DOHH2 (cell line): ENCODE measurements at regions not wholly inside any gene's neighbourhood (a gene's known extent, or its start where the extent isn't known, plus 50 kb on each side); places are given as distances from the start of the nearest gene placed in this dataset.

ENCODE experiments used
- H3F3A ChIP-seq: fragments of 200-600 bp; sonication (generic), shearing (Covaris generic); 2 replicates; pipeline ENCODE4 v1.6.0; 2016; ENCODE audit warnings: antibody characterized with exemption, mild to moderate bottlenecking; ENCODE audit not compliant: control insufficient read depth, insufficient read depth
- H3K27ac ChIP-seq: fragments of 200-600 bp; sonication (generic); 2 replicates; pipeline ENCODE4 v1.5.1; 2014; ENCODE audit warnings: low read depth, mild to moderate bottlenecking, low read length, moderate library complexity
- H3K27me3 ChIP-seq: fragments of 200-600 bp; sonication (generic); 2 replicates; pipeline ENCODE4 v1.6.1; 2014; ENCODE audit warnings: mild to moderate bottlenecking, low read length, mixed read lengths; ENCODE audit not compliant: control insufficient read depth
- H3K36me3 ChIP-seq: fragments of 200-600 bp; sonication (generic); 2 replicates; pipeline ENCODE4 v1.6.1; 2014; ENCODE audit warnings: mild to moderate bottlenecking, low read length, moderate library complexity, mixed read lengths; ENCODE audit not compliant: control insufficient read depth
- H3K4me1 ChIP-seq: fragments of 200-600 bp; sonication (generic); 2 replicates; pipeline ENCODE4 v1.6.1; 2014; ENCODE audit warnings: mild to moderate bottlenecking, low read length, mixed read lengths; ENCODE audit not compliant: control insufficient read depth
- H3K4me2 ChIP-seq: fragments of 200-600 bp; sonication (generic); 2 replicates; pipeline ENCODE4 v1.6.0; 2014; ENCODE audit warnings: mild to moderate bottlenecking, low read length, moderate library complexity
- H3K4me3 ChIP-seq: fragments of 200-600 bp; sonication (generic); 2 replicates; pipeline ENCODE4 v1.5.1; 2014; ENCODE audit warnings: mild to moderate bottlenecking, low read length, mixed read lengths
- H3K79me2 ChIP-seq: fragments of 200-600 bp; sonication (generic); 2 replicates; pipeline ENCODE4 v1.6.1; 2014; ENCODE audit warnings: mild to moderate bottlenecking, low read length, mixed read lengths; ENCODE audit not compliant: control insufficient read depth
- H3K9me2 ChIP-seq: fragments of 200-600 bp; sonication (generic); replicated peaks from 2 replicates; pipeline ENCODE4 v1.6.1; 2014; ENCODE audit warnings: mild to moderate bottlenecking, low read length, mixed read lengths; ENCODE audit not compliant: control insufficient read depth
- H3K9me3 ChIP-seq: fragments of 200-600 bp; sonication (generic); 2 replicates; pipeline ENCODE4 v1.6.1; 2014; ENCODE audit warnings: antibody characterized with exemption, low read length, mixed read lengths; ENCODE audit not compliant: control insufficient read depth, insufficient read depth
- H4K20me1 ChIP-seq: fragments of 200-600 bp; sonication (generic); 2 replicates; pipeline ENCODE4 v1.6.0; 2014; ENCODE audit warnings: low read depth, mild to moderate bottlenecking, antibody characterized with exemption, low read length, moderate library complexity; ENCODE audit not compliant: control insufficient read depth, insufficient read depth
- EZH2phosphoT487 ChIP-seq: fragments of 200-600 bp; sonication (generic); IDR thresholded peaks from 2 replicates; pipeline ENCODE4 v1.6.1; 2017; ENCODE audit warnings: borderline replicate concordance, mild to moderate bottlenecking, antibody characterized with exemption, low read length, moderate library complexity, mixed read lengths
- TF ChIP-seq, protein P1 (sequence below): fragments of 200-600 bp; sonication (generic); IDR thresholded peaks from one replicate; pipeline ENCODE4 v1.5.1; 2014; ENCODE audit warnings: antibody characterized with exemption, mild to moderate bottlenecking, low read depth, low read length; ENCODE audit not compliant: poor library complexity, severe bottlenecking

DNA sequence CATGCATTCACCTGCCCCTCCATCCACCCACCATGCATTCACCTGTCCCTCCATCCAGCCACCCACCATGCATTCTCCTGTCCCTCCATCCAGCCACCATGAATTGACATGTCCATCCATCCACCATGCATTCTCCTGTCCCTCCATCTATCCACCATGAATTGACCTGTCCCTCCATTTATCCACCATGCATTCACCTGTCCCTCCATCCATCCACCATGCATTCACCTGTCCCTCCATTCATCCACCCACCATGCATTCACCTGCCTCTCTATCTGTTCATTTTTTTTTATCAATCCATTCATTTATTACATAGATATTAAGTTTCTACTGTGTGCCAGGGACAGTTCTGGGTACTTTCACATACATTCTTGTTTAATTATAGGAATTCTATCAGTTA is 69.2 kb downstream of the MYCN start:
- no peaks in the 10 kb centered on the region for H3K4me1 ChIP-seq
- H4K20me1 ChIP-seq = no peaks in the 10 kb centered on the region
- no peak overlapping the region for H3K4me2 ChIP-seq
- no peaks in the 10 kb centered on the region for H3K36me3 ChIP-seq
- H3K4me3 ChIP-seq = no peak overlapping the region
- no peaks in the 10 kb centered on the region for H3K27me3 ChIP-seq
- TF ChIP-seq EZH2phosphoT487 = no peak
- TF ChIP-seq, protein P1, sequence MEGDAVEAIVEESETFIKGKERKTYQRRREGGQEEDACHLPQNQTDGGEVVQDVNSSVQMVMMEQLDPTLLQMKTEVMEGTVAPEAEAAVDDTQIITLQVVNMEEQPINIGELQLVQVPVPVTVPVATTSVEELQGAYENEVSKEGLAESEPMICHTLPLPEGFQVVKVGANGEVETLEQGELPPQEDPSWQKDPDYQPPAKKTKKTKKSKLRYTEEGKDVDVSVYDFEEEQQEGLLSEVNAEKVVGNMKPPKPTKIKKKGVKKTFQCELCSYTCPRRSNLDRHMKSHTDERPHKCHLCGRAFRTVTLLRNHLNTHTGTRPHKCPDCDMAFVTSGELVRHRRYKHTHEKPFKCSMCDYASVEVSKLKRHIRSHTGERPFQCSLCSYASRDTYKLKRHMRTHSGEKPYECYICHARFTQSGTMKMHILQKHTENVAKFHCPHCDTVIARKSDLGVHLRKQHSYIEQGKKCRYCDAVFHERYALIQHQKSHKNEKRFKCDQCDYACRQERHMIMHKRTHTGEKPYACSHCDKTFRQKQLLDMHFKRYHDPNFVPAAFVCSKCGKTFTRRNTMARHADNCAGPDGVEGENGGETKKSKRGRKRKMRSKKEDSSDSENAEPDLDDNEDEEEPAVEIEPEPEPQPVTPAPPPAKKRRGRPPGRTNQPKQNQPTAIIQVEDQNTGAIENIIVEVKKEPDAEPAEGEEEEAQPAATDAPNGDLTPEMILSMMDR = no peak
- H3K79me2 ChIP-seq = no peaks in the 10 kb centered on the region
- H3K27ac ChIP-seq = no peak overlapping the region
- H3K9me2 ChIP-seq = no peaks in the 10 kb centered on the region
- H3K9me3 ChIP-seq = no peaks in the 10 kb centered on the region
- no peaks in the 10 kb centered on the region for H3F3A ChIP-seq

GRCh38 chr2:16008856-16009255 is 68.5 kb downstream of the MYCN start:
- Histone ChIP-seq H3K9me2 (no peaks in the 10 kb centered on the region), H3K36me3 (no peaks in the 10 kb centered on the region), H3K9me3 (no peaks in the 10 kb centered on the region), H3K79me2 (no peaks in the 10 kb centered on the region), H3F3A (no peaks in the 10 kb centered on the region), H3K4me1 (no peaks in the 10 kb centered on the region), H3K27me3 (no peaks in the 10 kb centered on the region), H3K4me2 (no peak overlapping the region), H4K20me1 (no peaks in the 10 kb centered on the region), H3K27ac (no peak overlapping the region), H3K4me3 (no peak overlapping the region)
- TF ChIP-seq, protein P1 = no peak
- no peak for TF ChIP-seq EZH2phosphoT487

- H4K20me1 ChIP-seq = no peaks in the 10 kb centered on the region
- H3K79me2 ChIP-seq = no peaks in the 10 kb centered on the region
- H3K4me2 ChIP-seq = no peak overlapping the region
- H3K9me2 ChIP-seq = no peaks in the 10 kb centered on the region
- H3K4me3 ChIP-seq = no peak overlapping the region
- no peaks in the 10 kb centered on the region for H3F3A ChIP-seq
- TF ChIP-seq, protein P1 = no peak
- TF ChIP-seq EZH2phosphoT487 = no peak
- H3K4me1 ChIP-seq = no peaks in the 10 kb centered on the region
- no peaks in the 10 kb centered on the region for H3K36me3 ChIP-seq
- no peaks in the 10 kb centered on the region for H3K27me3 ChIP-seq
- no peak overlapping the region for H3K27ac ChIP-seq
- H3K9me3 ChIP-seq = no peaks in the 10 kb centered on the region
These were observed 68.0 kb downstream of the MYCN start for GRCh38 chr2:16008331-16008850.
